ENCODE measurements at regions not wholly inside any gene's neighbourhood (a gene's known extent, or its start where the extent isn't known, plus 50 kb on each side); places are given as distances from the start of the nearest gene placed in this dataset.

GRCh38 chr10:4138146-4138721 is 353.2 kb upstream of the KLF6 start:
- Histone ChIP-seq H3K4me3 (no peak overlapping the region), H3K4me1 (no peaks in the 10 kb centered on the region), H3K36me3 (no peaks in the 10 kb centered on the region), H3K27me3 (no peaks in the 10 kb centered on the region), H3K27ac (no peak overlapping the region), H3K9me3 (peaks cover 0 to 5% (median 0%) of the 10 kb centered on the region in 3 donors)
- ATAC-seq, result no peak
- no peak for TF ChIP-seq CTCF (IDR thresholded peaks at IDR 0.05 in 4 of 5, conservative IDR thresholded peaks at IDR 0.05 in 1 of 5)
- TF ChIP-seq POLR2A (IDR thresholded peaks at IDR 0.05), result no peak
- no peak for DNase-seq
- intact Hi-C loops (cut with DNase I; ENCODE audit: low total_unique reads) (no loop called here), in situ Hi-C loops (cut with MboI; ENCODE audit: low sequenced_read_pairs in 4 of 4) (no loop called here)

GRCh38 chr10:4137299-4137698 is 352.3 kb upstream of the KLF6 start:
- no peak for ATAC-seq
- TF ChIP-seq CTCF (IDR thresholded peaks at IDR 0.05 in 4 of 5, conservative IDR thresholded peaks at IDR 0.05 in 1 of 5) (no peak), POLR2A (IDR thresholded peaks at IDR 0.05) (no peak)
- Histone ChIP-seq H3K4me1 (no peaks in the 10 kb centered on the region), H3K27ac (no peak overlapping the region), H3K27me3 (no peaks in the 10 kb centered on the region), H3K4me3 (no peak overlapping the region), H3K36me3 (no peaks in the 10 kb centered on the region), H3K9me3 (peaks cover 0 to 5% (median 0%) of the 10 kb centered on the region in 3 donors)
- intact Hi-C loops (cut with DNase I; ENCODE audit: low total_unique reads), result no loop called here
- DNase-seq, result no peak
- in situ Hi-C loops (cut with MboI; ENCODE audit: low sequenced_read_pairs in 4 of 4), result no loop called here

GRCh38 chr10:4136121-4136520 is 351.1 kb upstream of the KLF6 start:
- intact Hi-C loops (cut with DNase I; ENCODE audit: low total_unique reads), result no loop called here
- in situ Hi-C loops (cut with MboI; ENCODE audit: low sequenced_read_pairs in 4 of 4), result no loop called here
- H3K4me1 ChIP-seq, result peaks cover 0 to 3% of the 10 kb centered on the region in 2 donors

GRCh38 chr10:4132216-4132556 is 347.2 kb upstream of the KLF6 start:
- H3K9me3 ChIP-seq, result no peaks in the 10 kb centered on the region
- H3K36me3 ChIP-seq, result no peaks in the 10 kb centered on the region
- no peaks in the 10 kb centered on the region for H3K27me3 ChIP-seq
- in situ Hi-C loops (cut with MboI; ENCODE audit: low sequenced_read_pairs in 4 of 4) (no loop called here), intact Hi-C loops (cut with DNase I; ENCODE audit: low total_unique reads) (no loop called here)
- TF ChIP-seq POLR2A (IDR thresholded peaks at IDR 0.05), result no peak
- TF ChIP-seq CTCF (IDR thresholded peaks at IDR 0.05 in 4 of 5, conservative IDR thresholded peaks at IDR 0.05 in 1 of 5), result no peak
- peaks cover 0 to 4% of the 10 kb centered on the region in 2 donors for H3K4me1 ChIP-seq
- no peak for ATAC-seq
- H3K4me3 ChIP-seq, result no peak overlapping the region
- DNase-seq, result no peak
- no peak overlapping the region for H3K27ac ChIP-seq

More at GRCh38 chr10:4136121-4136520, 351.1 kb upstream of the KLF6 start:
- TF ChIP-seq POLR2A (IDR thresholded peaks at IDR 0.05) (no peak), CTCF (IDR thresholded peaks at IDR 0.05 in 4 of 5, conservative IDR thresholded peaks at IDR 0.05 in 1 of 5) (no peak)
- H3K9me3 ChIP-seq, result peaks cover 0 to 5% (median 0%) of the 10 kb centered on the region in 3 donors
- H3K27me3 ChIP-seq, result no peaks in the 10 kb centered on the region
- H3K4me3 ChIP-seq, result no peak overlapping the region
- H3K36me3 ChIP-seq, result no peaks in the 10 kb centered on the region
- ATAC-seq, result no peak
- no peak overlapping the region for H3K27ac ChIP-seq
- DNase-seq, result no peak
